OCI-LY3 (cell line): ENCODE measurements at regions not wholly inside any gene's neighbourhood (a gene's known extent, or its start where the extent isn't known, plus 50 kb on each side); places are given as distances from the start of the nearest gene placed in this dataset.

Experiments
- CTCF ChIP-seq: fragments of 200-600, 300-600 bp; sonication (generic); IDR thresholded peaks from 2 replicates; pipeline ENCODE4 v1.5.1; 2014; ENCODE audit warnings: antibody characterized with exemption, low read length, low read depth
- EZH2phosphoT487 ChIP-seq: fragments of 200-600 bp; shearing (Covaris generic); IDR thresholded peaks from 2 replicates; pipeline ENCODE4 v1.6.1; 2018; ENCODE audit warnings: antibody characterized with exemption, mixed run types, low read depth

- TF ChIP-seq CTCF = no peak
- TF ChIP-seq EZH2phosphoT487 = no peak
These were observed 198.2 kb upstream of the ARSJ start for GRCh38 chr4:114177628-114178027.
